Osteocyte (in vitro differentiated cells): ENCODE measurements at regions not wholly inside any gene's neighbourhood (a gene's known extent, or its start where the extent isn't known, plus 50 kb on each side); places are given as distances from the start of the nearest gene placed in this dataset.
A peak's percentile ranks its signal among the peaks of the same experiment; 100 is the strongest.

Source experiments
- DNase-seq: peaks from one replicate; pipeline ENCODE4 v3.0.0; 2021; ENCODE audit warnings: mixed read lengths; ENCODE audit not compliant: unreplicated experiment; ENCODE audit errors: extremely low spot score
- H3K27ac Mint-ChIP-seq: one replicate; pipeline ENCODE4 v1.8.0; 2021; ENCODE audit warnings: mild to moderate bottlenecking, mixed read lengths; ENCODE audit not compliant: unreplicated experiment
- H3K27me3 Mint-ChIP-seq: one replicate; pipeline ENCODE4 v1.8.0; 2021; ENCODE audit warnings: mixed read lengths; ENCODE audit not compliant: unreplicated experiment
- H3K36me3 Mint-ChIP-seq: one replicate; pipeline ENCODE4 v1.8.0; 2021; ENCODE audit warnings: mixed read lengths; ENCODE audit not compliant: unreplicated experiment
- H3K4me1 Mint-ChIP-seq: one replicate; pipeline ENCODE4 v1.8.0; 2021; ENCODE audit warnings: mixed read lengths; ENCODE audit not compliant: unreplicated experiment
- H3K4me3 Mint-ChIP-seq: one replicate; pipeline ENCODE4 v1.8.0; 2021; ENCODE audit warnings: mild to moderate bottlenecking, moderate library complexity, mixed read lengths; ENCODE audit not compliant: unreplicated experiment
- H3K9me3 Mint-ChIP-seq: one replicate; pipeline ENCODE4 v1.8.0; 2021; ENCODE audit warnings: mixed read lengths; ENCODE audit not compliant: unreplicated experiment
- CTCF ChIP-seq: fragments of 200-600 bp; sonication (generic); IDR thresholded peaks from 2 replicates; pipeline ENCODE4 v1.5.0; 2021; ENCODE audit warnings: antibody characterized with exemption, mild to moderate bottlenecking, moderate library complexity

- peaks cover 15% of the 10 kb centered on the region for H3K4me1 Mint-ChIP-seq
- H3K27me3 Mint-ChIP-seq, result no peaks in the 10 kb centered on the region
- peak overlapping the region; percentile 70 for H3K27ac Mint-ChIP-seq
- H3K36me3 Mint-ChIP-seq, result no peaks in the 10 kb centered on the region
- peaks cover 5% of the 10 kb centered on the region for H3K9me3 Mint-ChIP-seq
- H3K4me3 Mint-ChIP-seq, result no peak overlapping the region
- no peak for DNase-seq
- no peak for TF ChIP-seq CTCF
These were observed 1714.1 kb downstream of the EFNA5 start for GRCh38 chr5:105956456-105957196.

GRCh38 chr5:105954341-105954740 lies 1716.4 kb downstream of the EFNA5 start:
- H3K27me3 Mint-ChIP-seq, result no peaks in the 10 kb centered on the region
- no peaks in the 10 kb centered on the region for H3K36me3 Mint-ChIP-seq
- TF ChIP-seq CTCF, result no peak
- peaks cover 5% of the 10 kb centered on the region for H3K9me3 Mint-ChIP-seq
- DNase-seq, result no peak
- no peak overlapping the region for H3K4me3 Mint-ChIP-seq
- peaks cover 20% of the 10 kb centered on the region for H3K4me1 Mint-ChIP-seq
- no peak overlapping the region for H3K27ac Mint-ChIP-seq

GRCh38 chr5:105953616-105954015 lies 1717.1 kb downstream of the EFNA5 start:
- H3K4me1 Mint-ChIP-seq, result peaks cover 20% of the 10 kb centered on the region
- H3K36me3 Mint-ChIP-seq, result no peaks in the 10 kb centered on the region
- TF ChIP-seq CTCF, result no peak
- H3K27me3 Mint-ChIP-seq, result no peaks in the 10 kb centered on the region
- no peak overlapping the region for H3K4me3 Mint-ChIP-seq
- H3K9me3 Mint-ChIP-seq, result peaks cover 5% of the 10 kb centered on the region
- H3K27ac Mint-ChIP-seq, result no peak overlapping the region
- no peak for DNase-seq

- Mint-ChIP-seq H3K36me3 (no peaks in the 10 kb centered on the region), H3K9me3 (peaks cover 5% of the 10 kb centered on the region), H3K4me1 (peaks cover 20% of the 10 kb centered on the region), H3K4me3 (no peak overlapping the region), H3K27ac (no peak overlapping the region), H3K27me3 (no peaks in the 10 kb centered on the region)
- TF ChIP-seq CTCF, result no peak
- no peak for DNase-seq
These were observed 1717.9 kb downstream of the EFNA5 start for GRCh38 chr5:105952875-105953274.

- TF ChIP-seq CTCF, result no peak
- DNase-seq, result no peak
These were observed 1723.3 kb downstream of the EFNA5 start for GRCh38 chr5:105947461-105947860.

More at GRCh38 chr5:105947461-105947860, 1723.3 kb downstream of the EFNA5 start:
- H3K27me3 Mint-ChIP-seq, result no peaks in the 10 kb centered on the region
- no peak overlapping the region for H3K4me3 Mint-ChIP-seq
- H3K27ac Mint-ChIP-seq, result no peak overlapping the region
- no peaks in the 10 kb centered on the region for H3K36me3 Mint-ChIP-seq
- peaks cover 5% of the 10 kb centered on the region for H3K9me3 Mint-ChIP-seq
- H3K4me1 Mint-ChIP-seq, result peaks cover 5% of the 10 kb centered on the region
